Urothelium cell line (cell line): ENCODE measurements at regions not wholly inside any gene's neighbourhood (a gene's known extent, or its start where the extent isn't known, plus 50 kb on each side); places are given as distances from the start of the nearest gene placed in this dataset.
A peak's percentile ranks its signal among the peaks of the same experiment; 100 is the strongest.

Experiments
- DNase-seq: peaks from one replicate; pipeline ENCODE4 v3.0.0; 2011; ENCODE audit warnings: low spot score, mixed read lengths
- FAIRE-seq: peaks from 2 replicates; lab custom pipeline; 2011; peaks lifted over from hg19 to GRCh38; lab: Jason Lieb, UNC

- no peak for DNase-seq
- FAIRE-seq: no peak
Measured at GRCh38 chr5:110063640-110064602, 374.2 kb downstream of the MAN2A1 start.

- no peak for FAIRE-seq
Measured at GRCh38 chr5:110064603-110065268, 375.0 kb downstream of the MAN2A1 start.

GRCh38 chr5:110070836-110071235 lies 381.1 kb downstream of the MAN2A1 start:
- DNase-seq (no peak), FAIRE-seq (no peak)

More at GRCh38 chr5:110064603-110065268, 375.0 kb downstream of the MAN2A1 start:
- DNase-seq: no peak

GRCh38 chr5:110072651-110073050 lies 382.9 kb downstream of the MAN2A1 start:
- no peak for FAIRE-seq

GRCh38 chr5:110073534-110073933 lies 383.8 kb downstream of the MAN2A1 start:
- DNase-seq: no peak
- FAIRE-seq: no peak

More at GRCh38 chr5:110072651-110073050, 382.9 kb downstream of the MAN2A1 start:
- no peak for DNase-seq

GRCh38 chr5:110075656-110076055 lies 385.9 kb downstream of the MAN2A1 start:
- DNase-seq (no peak), FAIRE-seq (no peak)

- DNase-seq (no peak), FAIRE-seq (no peak)
Measured at GRCh38 chr5:110077147-110077546, 387.4 kb downstream of the MAN2A1 start.

- FAIRE-seq (no peak), DNase-seq (no peak)
Measured at GRCh38 chr5:110082194-110082593, 392.5 kb downstream of the MAN2A1 start.

GRCh38 chr5:110082863-110083262 lies 393.1 kb downstream of the MAN2A1 start:
- FAIRE-seq (no peak), DNase-seq (no peak)

GRCh38 chr5:110085826-110086225 lies 396.1 kb downstream of the MAN2A1 start:
- DNase-seq (no peak), FAIRE-seq (no peak)

GRCh38 chr5:110086658-110087388 lies 397.1 kb downstream of the MAN2A1 start:
- peak; percentile 17 for DNase-seq
- FAIRE-seq: no peak

GRCh38 chr5:110087829-110088228 lies 398.1 kb downstream of the MAN2A1 start:
- DNase-seq: no peak
- no peak for FAIRE-seq

- DNase-seq (no peak), FAIRE-seq (no peak)
Measured at GRCh38 chr5:110088676-110089436, 399.1 kb downstream of the MAN2A1 start.

GRCh38 chr5:110092955-110093785 lies 403.4 kb downstream of the MAN2A1 start:
- no peak for FAIRE-seq

GRCh38 chr5:110094109-110094508 lies 404.4 kb downstream of the MAN2A1 start:
- FAIRE-seq (no peak), DNase-seq (no peak)

More at GRCh38 chr5:110092955-110093785, 403.4 kb downstream of the MAN2A1 start:
- DNase-seq: no peak

- DNase-seq: no peak
- no peak for FAIRE-seq
Measured at GRCh38 chr5:110094548-110094947, 404.8 kb downstream of the MAN2A1 start.

- no peak for FAIRE-seq
Measured at GRCh38 chr5:110096419-110096818, 406.7 kb downstream of the MAN2A1 start.

GRCh38 chr5:110099572-110099971 lies 409.8 kb downstream of the MAN2A1 start:
- no peak for DNase-seq
- FAIRE-seq: no peak

More at GRCh38 chr5:110096419-110096818, 406.7 kb downstream of the MAN2A1 start:
- DNase-seq: no peak

- DNase-seq (no peak), FAIRE-seq (no peak)
Measured at GRCh38 chr5:110103081-110103480, 413.4 kb downstream of the MAN2A1 start.
